ENCODE measurements at regions not wholly inside any gene's neighbourhood (a gene's known extent, or its start where the extent isn't known, plus 50 kb on each side); places are given as distances from the start of the nearest gene placed in this dataset.

DNA sequence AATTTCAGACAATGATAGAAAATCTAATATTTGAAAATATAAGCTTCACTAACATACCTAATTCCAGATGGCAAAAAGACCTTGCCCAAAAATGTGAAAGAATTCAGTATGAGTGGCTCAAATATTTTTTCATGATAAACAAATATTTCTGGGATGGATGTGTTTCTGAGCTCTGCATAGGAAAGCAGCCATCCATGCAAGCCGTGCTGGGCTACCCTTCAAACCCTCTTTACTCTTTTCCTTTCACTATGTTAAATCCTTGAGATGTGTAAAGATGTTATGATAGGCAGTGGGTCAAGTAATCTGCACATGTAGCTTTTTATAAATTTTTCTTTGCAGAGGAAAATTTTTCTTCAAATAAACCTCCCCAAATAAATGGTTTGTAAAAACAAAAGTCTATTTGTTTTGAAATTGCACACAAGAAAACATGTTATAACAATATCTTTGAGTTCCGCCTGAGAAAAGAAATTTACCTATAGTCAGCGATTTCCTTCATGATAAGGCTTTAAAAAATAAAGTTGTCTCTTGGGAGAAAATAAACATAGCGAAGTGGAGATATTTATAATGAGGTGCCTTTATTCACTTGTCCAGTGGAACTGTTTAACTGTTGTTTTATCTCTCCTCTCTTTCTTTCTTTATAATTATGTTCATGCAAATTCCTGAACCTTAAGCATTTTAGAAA is 154.3 kb upstream of the PITX1 start:
- DNase-seq (ENCODE audit: extremely low read depth, insufficient read length): no peak
- H3K36me3 ChIP-seq (ENCODE audit: control insufficient read depth, insufficient read depth, low read length): no peaks in the 10 kb centered on the region
- H3K4me3 ChIP-seq (replicated peaks; ENCODE audit: low read depth, low read length): no peak overlapping the region
- no peaks in the 10 kb centered on the region; the same call in 1 of the 2 replicates for H3K27me3 ChIP-seq (replicated peaks; ENCODE audit: control insufficient read depth, insufficient read depth, low read length)
- TF ChIP-seq, protein P1, sequence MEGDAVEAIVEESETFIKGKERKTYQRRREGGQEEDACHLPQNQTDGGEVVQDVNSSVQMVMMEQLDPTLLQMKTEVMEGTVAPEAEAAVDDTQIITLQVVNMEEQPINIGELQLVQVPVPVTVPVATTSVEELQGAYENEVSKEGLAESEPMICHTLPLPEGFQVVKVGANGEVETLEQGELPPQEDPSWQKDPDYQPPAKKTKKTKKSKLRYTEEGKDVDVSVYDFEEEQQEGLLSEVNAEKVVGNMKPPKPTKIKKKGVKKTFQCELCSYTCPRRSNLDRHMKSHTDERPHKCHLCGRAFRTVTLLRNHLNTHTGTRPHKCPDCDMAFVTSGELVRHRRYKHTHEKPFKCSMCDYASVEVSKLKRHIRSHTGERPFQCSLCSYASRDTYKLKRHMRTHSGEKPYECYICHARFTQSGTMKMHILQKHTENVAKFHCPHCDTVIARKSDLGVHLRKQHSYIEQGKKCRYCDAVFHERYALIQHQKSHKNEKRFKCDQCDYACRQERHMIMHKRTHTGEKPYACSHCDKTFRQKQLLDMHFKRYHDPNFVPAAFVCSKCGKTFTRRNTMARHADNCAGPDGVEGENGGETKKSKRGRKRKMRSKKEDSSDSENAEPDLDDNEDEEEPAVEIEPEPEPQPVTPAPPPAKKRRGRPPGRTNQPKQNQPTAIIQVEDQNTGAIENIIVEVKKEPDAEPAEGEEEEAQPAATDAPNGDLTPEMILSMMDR (IDR thresholded peaks at IDR 0.05; ENCODE audit: insufficient read depth, low read length, poor library complexity, severe bottlenecking): no peak

DNA sequence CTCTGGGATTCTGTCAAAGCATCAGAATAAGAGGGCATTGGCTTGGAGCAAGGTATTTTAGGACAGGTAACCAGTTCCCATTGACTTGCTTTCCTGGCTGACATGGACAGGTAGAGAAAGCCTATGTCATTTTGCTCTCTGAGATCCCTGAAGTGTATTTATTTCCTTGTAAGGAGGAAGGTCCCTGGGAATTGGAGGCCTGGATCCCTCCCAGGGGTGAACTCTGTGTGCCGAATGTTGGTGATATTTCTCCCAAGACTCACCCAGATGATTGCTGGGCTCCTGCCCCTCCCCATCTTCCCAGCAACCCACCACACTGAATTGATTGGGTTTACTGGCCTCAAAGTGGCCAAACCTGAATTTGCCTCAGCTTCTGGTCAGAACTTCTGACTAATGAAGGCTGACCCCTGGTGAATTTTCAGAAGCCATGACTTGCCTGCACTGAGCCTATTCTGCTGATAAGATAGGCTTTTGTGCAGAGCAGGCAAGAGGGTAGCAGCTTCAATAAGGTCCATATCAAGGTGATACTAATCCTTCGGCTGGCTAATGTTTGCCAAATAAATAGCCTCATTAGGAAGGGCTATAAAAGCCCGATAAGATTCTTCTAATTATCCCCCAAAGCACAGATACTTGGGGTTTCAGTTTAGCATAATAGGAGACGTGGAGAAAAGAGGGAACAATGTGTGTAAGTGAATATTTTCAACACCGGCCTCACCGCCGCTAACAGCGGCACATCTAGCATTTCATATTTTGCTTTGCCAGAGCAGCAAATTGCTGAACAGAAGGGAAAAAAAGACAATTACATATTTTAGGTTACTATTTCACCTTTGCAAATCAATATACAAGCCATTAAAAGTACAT is 152.9 kb upstream of the PITX1 start:
- Histone ChIP-seq H3K4me3 (replicated peaks; ENCODE audit: low read depth, low read length) (no peak overlapping the region), H3K27me3 (replicated peaks; ENCODE audit: control insufficient read depth, insufficient read depth, low read length) (no peaks in the 10 kb centered on the region; the same call in none of the 2 replicates), H3K36me3 (ENCODE audit: control insufficient read depth, insufficient read depth, low read length) (no peaks in the 10 kb centered on the region)
- DNase-seq (ENCODE audit: extremely low read depth, insufficient read length): no peak
- TF ChIP-seq, protein P1 (IDR thresholded peaks at IDR 0.05; ENCODE audit: insufficient read depth, low read length, poor library complexity, severe bottlenecking): no peak

DNA sequence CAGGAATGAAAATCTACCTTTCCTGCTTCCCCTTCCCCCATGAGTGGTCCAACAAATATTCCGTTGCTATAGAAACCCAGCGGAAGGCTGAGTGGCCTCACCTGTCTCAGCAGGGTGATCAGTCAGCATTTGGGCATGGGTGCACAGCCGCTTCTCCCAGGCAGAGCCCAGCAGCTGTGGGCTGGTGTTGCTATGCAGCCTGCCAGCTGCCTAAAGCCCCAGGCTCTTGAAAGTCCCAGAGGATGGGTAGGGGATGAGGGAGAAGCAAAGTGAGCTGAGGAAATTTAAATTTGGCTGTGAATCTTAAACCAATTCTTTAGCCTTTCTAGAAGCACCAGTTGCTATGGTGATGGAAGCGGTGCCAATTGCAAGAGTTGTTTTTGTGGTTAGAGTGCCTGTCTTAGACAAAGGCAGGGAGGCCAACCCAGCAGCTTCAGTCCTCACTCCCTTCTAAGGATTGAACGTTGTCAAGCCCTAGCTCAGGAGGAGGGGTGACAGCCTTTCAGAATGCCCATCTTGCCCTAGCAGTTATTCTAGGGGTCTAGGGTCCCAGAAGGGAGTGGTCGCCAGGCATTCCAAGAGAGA is 151.5 kb upstream of the PITX1 start:
- no peaks in the 10 kb centered on the region; the same call in none of the 2 replicates for H3K27me3 ChIP-seq (replicated peaks; ENCODE audit: control insufficient read depth, insufficient read depth, low read length)
- no peak for DNase-seq (ENCODE audit: extremely low read depth, insufficient read length)
- H3K4me3 ChIP-seq (replicated peaks; ENCODE audit: low read depth, low read length): no peak overlapping the region
- H3K36me3 ChIP-seq (ENCODE audit: control insufficient read depth, insufficient read depth, low read length): no peaks in the 10 kb centered on the region
- TF ChIP-seq, protein P1 (IDR thresholded peaks at IDR 0.05; ENCODE audit: insufficient read depth, low read length, poor library complexity, severe bottlenecking): no peak

DNA sequence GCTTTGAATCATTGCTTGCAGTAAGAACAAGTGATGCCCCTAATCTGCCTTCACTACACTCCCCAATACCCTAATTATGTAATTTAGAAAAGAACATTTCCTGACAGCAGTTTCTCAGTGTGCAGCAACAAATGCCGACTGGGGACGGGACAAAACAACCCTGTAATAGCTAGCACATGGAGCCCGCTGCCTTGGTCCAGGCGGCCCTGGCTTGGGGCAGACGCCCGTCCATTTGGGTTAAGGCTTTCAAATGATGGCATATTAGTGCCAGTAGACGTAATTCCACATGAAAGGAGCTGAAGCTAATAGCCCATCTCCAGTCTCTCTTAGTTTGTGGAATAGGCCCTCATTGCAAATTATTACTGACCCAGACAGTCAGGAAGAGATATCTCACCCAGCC is 150.6 kb upstream of the PITX1 start:
- DNase-seq (ENCODE audit: extremely low read depth, insufficient read length): no peak
- TF ChIP-seq, protein P1 (IDR thresholded peaks at IDR 0.05; ENCODE audit: insufficient read depth, low read length, poor library complexity, severe bottlenecking): no peak
- H3K4me3 ChIP-seq (replicated peaks; ENCODE audit: low read depth, low read length): no peak overlapping the region
- peaks cover 3% of the 10 kb centered on the region for H3K27me3 ChIP-seq (replicated peaks; ENCODE audit: control insufficient read depth, insufficient read depth, low read length)
- no peaks in the 10 kb centered on the region for H3K36me3 ChIP-seq (ENCODE audit: control insufficient read depth, insufficient read depth, low read length)

DNA sequence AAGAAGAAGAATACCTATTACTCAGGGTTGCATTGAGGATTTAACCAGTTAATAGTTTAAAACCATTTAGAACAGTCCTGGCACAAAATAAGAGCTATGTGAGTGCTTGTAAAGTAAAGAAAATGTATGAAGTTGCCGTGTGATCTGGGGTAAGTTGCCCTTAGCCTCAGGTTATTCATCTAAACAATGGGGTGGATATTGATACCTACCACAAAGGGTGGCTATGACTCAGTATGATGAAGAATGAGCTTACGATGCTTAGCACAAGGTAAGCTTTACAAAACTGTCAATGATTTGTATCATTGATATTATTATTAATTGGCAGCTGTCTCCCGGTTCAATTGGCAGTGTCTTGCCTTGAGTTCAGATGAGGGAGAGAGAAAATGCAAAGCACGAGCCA is 149.4 kb upstream of the PITX1 start:
- TF ChIP-seq, protein P1 (IDR thresholded peaks at IDR 0.05; ENCODE audit: insufficient read depth, low read length, poor library complexity, severe bottlenecking): no peak
- no peaks in the 10 kb centered on the region for H3K36me3 ChIP-seq (ENCODE audit: control insufficient read depth, insufficient read depth, low read length)
- H3K4me3 ChIP-seq (replicated peaks; ENCODE audit: low read depth, low read length): no peak overlapping the region
- no peak for DNase-seq (ENCODE audit: extremely low read depth, insufficient read length)
- peaks cover 4% of the 10 kb centered on the region for H3K27me3 ChIP-seq (replicated peaks; ENCODE audit: control insufficient read depth, insufficient read depth, low read length)

Data from GM06990 (cell line).